ENCODE measurements at regions not wholly inside any gene's neighbourhood (a gene's known extent, or its start where the extent isn't known, plus 50 kb on each side); places are given as distances from the start of the nearest gene placed in this dataset.

DNA sequence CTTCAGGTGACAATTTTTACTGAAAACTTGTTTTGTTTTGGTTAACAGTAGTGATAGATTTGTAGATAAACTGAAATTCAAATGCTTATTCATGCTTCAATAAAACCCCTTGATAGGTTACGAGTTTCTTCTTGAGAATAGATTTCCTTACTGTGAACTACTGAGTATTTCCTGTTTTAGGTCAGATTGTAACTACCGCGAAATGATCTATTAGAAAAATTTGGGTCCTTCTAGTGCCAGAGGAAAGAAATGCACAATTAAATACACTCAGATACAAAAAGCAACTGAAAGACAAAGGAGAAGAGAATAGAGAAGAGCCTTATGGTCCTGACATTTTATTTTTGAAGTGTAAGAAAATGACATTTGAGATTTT, 251.7 kb upstream of the TBL1XR1 start:
- no peak for TF ChIP-seq FOXP2 (optimal IDR thresholded peaks at IDR 0.05; ENCODE audit: borderline replicate concordance, extremely low read depth, extremely low read length, insufficient read depth)
- no peak for TF ChIP-seq POLR2AphosphoS5 (IDR thresholded peaks at IDR 0.05; ENCODE audit: low read depth, low read length)
- TF ChIP-seq, protein P1, sequence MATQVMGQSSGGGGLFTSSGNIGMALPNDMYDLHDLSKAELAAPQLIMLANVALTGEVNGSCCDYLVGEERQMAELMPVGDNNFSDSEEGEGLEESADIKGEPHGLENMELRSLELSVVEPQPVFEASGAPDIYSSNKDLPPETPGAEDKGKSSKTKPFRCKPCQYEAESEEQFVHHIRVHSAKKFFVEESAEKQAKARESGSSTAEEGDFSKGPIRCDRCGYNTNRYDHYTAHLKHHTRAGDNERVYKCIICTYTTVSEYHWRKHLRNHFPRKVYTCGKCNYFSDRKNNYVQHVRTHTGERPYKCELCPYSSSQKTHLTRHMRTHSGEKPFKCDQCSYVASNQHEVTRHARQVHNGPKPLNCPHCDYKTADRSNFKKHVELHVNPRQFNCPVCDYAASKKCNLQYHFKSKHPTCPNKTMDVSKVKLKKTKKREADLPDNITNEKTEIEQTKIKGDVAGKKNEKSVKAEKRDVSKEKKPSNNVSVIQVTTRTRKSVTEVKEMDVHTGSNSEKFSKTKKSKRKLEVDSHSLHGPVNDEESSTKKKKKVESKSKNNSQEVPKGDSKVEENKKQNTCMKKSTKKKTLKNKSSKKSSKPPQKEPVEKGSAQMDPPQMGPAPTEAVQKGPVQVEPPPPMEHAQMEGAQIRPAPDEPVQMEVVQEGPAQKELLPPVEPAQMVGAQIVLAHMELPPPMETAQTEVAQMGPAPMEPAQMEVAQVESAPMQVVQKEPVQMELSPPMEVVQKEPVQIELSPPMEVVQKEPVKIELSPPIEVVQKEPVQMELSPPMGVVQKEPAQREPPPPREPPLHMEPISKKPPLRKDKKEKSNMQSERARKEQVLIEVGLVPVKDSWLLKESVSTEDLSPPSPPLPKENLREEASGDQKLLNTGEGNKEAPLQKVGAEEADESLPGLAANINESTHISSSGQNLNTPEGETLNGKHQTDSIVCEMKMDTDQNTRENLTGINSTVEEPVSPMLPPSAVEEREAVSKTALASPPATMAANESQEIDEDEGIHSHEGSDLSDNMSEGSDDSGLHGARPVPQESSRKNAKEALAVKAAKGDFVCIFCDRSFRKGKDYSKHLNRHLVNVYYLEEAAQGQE (IDR thresholded peaks at IDR 0.05; ENCODE audit: insufficient read depth in 1 of 2, low read depth in 2 of 2, low read length in 2 of 2), result no peak
- TF ChIP-seq SIN3A (IDR thresholded peaks at IDR 0.05; ENCODE audit: borderline replicate concordance, insufficient read depth, low read length), result no peak
- TF ChIP-seq TAF1 (IDR thresholded peaks at IDR 0.05; ENCODE audit: borderline replicate concordance, insufficient read depth, low read length), result no peak

DNA sequence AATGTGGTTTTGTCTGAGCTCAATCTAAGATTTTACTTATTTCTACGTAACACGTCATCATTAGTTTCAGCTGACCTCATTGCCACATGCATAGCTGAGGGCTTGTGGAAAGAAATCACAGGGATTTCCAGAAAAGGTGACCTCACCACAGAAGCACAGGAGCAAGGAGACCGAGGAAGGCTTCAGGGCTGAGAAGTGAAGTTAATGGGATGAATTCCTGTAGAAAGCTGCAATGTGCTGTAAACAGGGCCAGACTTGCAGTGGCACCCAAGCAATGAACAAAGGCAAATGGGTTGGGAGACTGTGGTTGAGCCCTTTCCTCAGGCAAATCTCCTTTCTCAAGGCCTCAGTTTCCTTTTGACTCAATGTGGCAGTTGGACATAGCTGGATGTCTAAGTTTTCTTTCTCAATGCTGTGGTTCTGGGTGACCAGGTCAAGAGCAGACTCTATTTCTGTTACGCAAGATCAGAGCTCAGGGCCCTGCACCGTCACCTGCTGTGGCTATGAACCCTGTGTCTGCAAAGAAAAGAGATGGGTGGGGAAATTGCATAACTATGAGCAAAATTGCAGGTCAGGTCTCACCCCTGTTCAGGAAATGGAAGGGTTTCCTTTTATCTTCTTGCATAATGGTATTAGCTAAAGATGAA, 252.2 kb upstream of the TBL1XR1 start:
- TF ChIP-seq TAF1 (IDR thresholded peaks at IDR 0.05; ENCODE audit: borderline replicate concordance, insufficient read depth, low read length), result no peak
- no peak for TF ChIP-seq FOXP2 (optimal IDR thresholded peaks at IDR 0.05; ENCODE audit: borderline replicate concordance, extremely low read depth, extremely low read length, insufficient read depth)
- TF ChIP-seq POLR2AphosphoS5 (IDR thresholded peaks at IDR 0.05; ENCODE audit: low read depth, low read length), result no peak
- TF ChIP-seq, protein P1 (IDR thresholded peaks at IDR 0.05; ENCODE audit: insufficient read depth in 1 of 2, low read depth in 2 of 2, low read length in 2 of 2), result no peak
- TF ChIP-seq SIN3A (IDR thresholded peaks at IDR 0.05; ENCODE audit: borderline replicate concordance, insufficient read depth, low read length), result no peak

DNA sequence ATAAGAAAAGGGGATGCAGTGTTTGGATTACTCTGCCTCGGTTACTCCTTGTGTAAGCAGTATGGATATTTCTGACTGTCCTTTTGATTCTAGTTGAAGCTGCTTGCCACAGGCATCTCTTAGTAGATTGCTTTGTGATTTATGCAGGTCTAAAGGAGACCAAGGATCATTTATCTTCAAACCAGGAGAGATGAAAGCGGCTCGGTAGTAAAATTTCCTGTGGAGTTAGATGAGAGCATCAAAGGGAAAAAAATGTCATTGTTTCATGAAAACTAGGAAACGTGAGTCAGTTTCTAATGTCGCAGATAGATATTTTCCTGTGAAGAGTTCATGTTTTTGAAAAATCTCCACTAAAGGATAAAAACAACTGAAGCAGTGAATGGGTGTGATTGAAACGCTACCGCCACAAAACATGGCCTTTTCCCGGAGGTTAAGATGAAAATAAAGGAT, 254.0 kb upstream of the TBL1XR1 start:
- TF ChIP-seq, protein P1 (IDR thresholded peaks at IDR 0.05; ENCODE audit: insufficient read depth in 1 of 2, low read depth in 2 of 2, low read length in 2 of 2), result no peak
- TF ChIP-seq POLR2AphosphoS5 (IDR thresholded peaks at IDR 0.05; ENCODE audit: low read depth, low read length), result no peak
- no peak for TF ChIP-seq SIN3A (IDR thresholded peaks at IDR 0.05; ENCODE audit: borderline replicate concordance, insufficient read depth, low read length)
- TF ChIP-seq FOXP2 (optimal IDR thresholded peaks at IDR 0.05; ENCODE audit: borderline replicate concordance, extremely low read depth, extremely low read length, insufficient read depth), result no peak
- TF ChIP-seq TAF1 (IDR thresholded peaks at IDR 0.05; ENCODE audit: borderline replicate concordance, insufficient read depth, low read length), result no peak

DNA sequence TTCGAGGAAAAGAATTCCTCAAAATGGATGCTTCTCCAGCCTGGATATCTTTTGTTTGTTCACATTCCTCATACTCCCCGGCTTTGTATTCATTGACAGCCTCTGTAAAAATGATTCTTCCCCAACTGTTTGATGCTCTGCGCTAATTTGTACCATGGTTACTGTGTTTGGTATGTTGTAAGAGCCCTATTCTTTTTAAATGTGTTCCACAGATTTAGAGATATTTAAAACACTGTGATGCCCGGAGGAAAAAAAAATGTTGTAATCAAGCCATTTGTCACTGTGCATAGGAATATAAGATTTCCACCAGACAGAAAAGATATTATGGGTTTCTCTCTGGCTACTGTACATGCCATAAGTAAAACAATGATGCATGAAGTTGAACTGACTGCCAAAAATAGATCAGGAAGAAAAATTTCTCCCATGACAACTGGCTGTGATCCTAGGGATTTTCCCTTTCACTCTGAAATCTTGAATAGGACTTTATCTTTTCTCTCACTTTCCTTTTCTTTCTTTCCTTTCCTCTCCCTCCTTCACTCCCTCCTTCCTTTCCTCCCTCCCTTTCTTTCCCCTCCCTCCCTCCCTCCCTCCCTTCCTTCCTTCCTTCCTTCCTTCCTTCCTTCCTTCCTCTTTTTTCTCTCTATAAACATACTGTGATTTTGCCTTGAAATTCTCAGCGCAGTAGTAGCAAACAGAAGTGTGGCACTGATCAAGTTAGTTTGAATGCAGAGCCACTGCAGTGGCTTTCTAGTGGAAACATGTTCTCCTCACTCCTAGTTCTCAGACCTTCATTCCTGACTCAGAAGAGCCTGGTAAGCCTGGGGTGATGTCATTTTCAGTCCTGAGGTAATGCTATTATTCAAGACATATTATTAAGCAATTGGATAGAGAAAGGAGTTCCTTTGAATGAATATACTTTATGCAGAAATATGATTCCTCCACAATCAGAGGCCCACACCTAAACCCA, 254.9 kb upstream of the TBL1XR1 start:
- TF ChIP-seq SIN3A (IDR thresholded peaks at IDR 0.05; ENCODE audit: borderline replicate concordance, insufficient read depth, low read length) (no peak), TAF1 (IDR thresholded peaks at IDR 0.05; ENCODE audit: borderline replicate concordance, insufficient read depth, low read length) (no peak), POLR2AphosphoS5 (IDR thresholded peaks at IDR 0.05; ENCODE audit: low read depth, low read length) (no peak), FOXP2 (optimal IDR thresholded peaks at IDR 0.05; ENCODE audit: borderline replicate concordance, extremely low read depth, extremely low read length, insufficient read depth) (no peak)
- TF ChIP-seq, protein P1 (IDR thresholded peaks at IDR 0.05; ENCODE audit: insufficient read depth in 1 of 2, low read depth in 2 of 2, low read length in 2 of 2), result no peak
